ENCODE measurements at regions not wholly inside any gene's neighbourhood (a gene's known extent, or its start where the extent isn't known, plus 50 kb on each side); places are given as distances from the start of the nearest gene placed in this dataset.

DNA sequence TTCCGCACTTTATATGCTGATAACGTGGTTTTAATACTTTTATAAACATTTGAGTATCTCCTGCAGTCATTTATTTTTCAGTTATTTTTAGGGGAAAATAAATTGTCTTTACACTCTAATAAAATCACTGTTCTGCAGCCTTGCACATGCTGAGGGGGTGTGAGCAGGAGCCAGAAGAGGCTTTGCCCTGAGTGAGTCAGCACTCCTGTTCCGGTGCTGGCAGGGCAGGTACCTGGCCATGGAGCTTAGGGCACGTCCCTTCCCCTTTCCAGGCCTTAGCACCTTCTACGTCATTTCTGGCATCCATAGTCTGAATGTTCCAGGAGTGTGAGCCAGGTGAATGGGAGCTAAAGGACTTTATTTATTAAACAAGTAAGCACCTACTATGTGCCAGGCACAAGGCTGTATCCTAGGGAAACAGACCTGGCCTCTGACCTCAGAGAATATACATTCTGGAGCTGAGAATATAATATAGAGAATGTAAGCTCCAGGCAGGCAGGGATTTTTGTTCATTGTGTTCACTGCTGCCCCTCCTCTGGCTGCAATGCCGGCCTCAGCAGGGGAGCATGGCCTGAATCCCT is 402.9 kb downstream of the PTPRU start:
- Histone ChIP-seq H3K4me1 (ENCODE audit: insufficient read depth, low read length, poor library complexity, severe bottlenecking) (no peaks in the 10 kb centered on the region), H3K27me3 (ENCODE audit: insufficient read depth, low read length, poor library complexity, severe bottlenecking) (no peaks in the 10 kb centered on the region), H4K20me1 (ENCODE audit: insufficient read depth, low read length, poor library complexity, severe bottlenecking) (no peaks in the 10 kb centered on the region), H3K4me3 (ENCODE audit: low read length, poor library complexity, severe bottlenecking) (no peak overlapping the region), H3K4me2 (ENCODE audit: low read depth, low read length, poor library complexity, severe bottlenecking) (no peak overlapping the region), H3K9me3 (ENCODE audit: insufficient read depth, low read depth, low read length) (no peaks in the 10 kb centered on the region), H3K9ac (ENCODE audit: low read depth, low read length, poor library complexity, severe bottlenecking) (no peak overlapping the region), H3K9me2 (replicated peaks; ENCODE audit: low read depth, low read length) (no peaks in the 10 kb centered on the region), H3K36me3 (ENCODE audit: insufficient read depth, low read length) (no peaks in the 10 kb centered on the region), H3F3A (ENCODE audit: low read depth) (no peaks in the 10 kb centered on the region), H3K79me2 (ENCODE audit: insufficient read depth, low read length) (no peaks in the 10 kb centered on the region), H2AFZ (ENCODE audit: low read length) (no peak overlapping the region)
- TF ChIP-seq, protein P1, sequence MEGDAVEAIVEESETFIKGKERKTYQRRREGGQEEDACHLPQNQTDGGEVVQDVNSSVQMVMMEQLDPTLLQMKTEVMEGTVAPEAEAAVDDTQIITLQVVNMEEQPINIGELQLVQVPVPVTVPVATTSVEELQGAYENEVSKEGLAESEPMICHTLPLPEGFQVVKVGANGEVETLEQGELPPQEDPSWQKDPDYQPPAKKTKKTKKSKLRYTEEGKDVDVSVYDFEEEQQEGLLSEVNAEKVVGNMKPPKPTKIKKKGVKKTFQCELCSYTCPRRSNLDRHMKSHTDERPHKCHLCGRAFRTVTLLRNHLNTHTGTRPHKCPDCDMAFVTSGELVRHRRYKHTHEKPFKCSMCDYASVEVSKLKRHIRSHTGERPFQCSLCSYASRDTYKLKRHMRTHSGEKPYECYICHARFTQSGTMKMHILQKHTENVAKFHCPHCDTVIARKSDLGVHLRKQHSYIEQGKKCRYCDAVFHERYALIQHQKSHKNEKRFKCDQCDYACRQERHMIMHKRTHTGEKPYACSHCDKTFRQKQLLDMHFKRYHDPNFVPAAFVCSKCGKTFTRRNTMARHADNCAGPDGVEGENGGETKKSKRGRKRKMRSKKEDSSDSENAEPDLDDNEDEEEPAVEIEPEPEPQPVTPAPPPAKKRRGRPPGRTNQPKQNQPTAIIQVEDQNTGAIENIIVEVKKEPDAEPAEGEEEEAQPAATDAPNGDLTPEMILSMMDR (conservative IDR thresholded peaks at IDR 0.05; ENCODE audit: low read length): no peak
- no peak for TF ChIP-seq EZH2phosphoT487 (IDR thresholded peaks at IDR 0.05; ENCODE audit: borderline replicate concordance)

DNA sequence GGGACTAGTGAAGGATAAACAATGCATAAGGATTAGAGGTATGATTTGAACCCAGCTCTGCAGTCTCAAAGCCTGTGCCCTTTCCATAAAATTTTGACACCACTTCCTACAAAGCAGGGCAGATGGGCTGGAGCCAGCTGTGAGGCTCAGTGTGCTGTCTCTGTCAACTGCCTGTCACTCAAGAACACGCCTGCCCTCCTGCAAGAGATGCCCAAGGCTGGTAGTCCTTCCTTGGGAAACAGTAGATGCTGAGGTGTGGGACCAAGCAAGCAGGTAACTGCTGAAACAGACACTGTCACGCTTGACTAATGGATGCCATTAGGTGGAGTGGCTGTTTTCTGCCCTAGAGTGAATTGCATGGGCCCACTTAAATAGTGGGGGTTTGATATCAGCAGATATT is 402.0 kb downstream of the PTPRU start:
- Histone ChIP-seq H3K79me2 (ENCODE audit: insufficient read depth, low read length) (no peaks in the 10 kb centered on the region), H2AFZ (ENCODE audit: low read length) (no peak overlapping the region), H3F3A (ENCODE audit: low read depth) (no peaks in the 10 kb centered on the region), H3K9me3 (ENCODE audit: insufficient read depth, low read depth, low read length) (no peaks in the 10 kb centered on the region; the same call in 1 of the 2 replicates), H3K4me1 (ENCODE audit: insufficient read depth, low read length, poor library complexity, severe bottlenecking) (no peaks in the 10 kb centered on the region), H3K4me3 (ENCODE audit: low read length, poor library complexity, severe bottlenecking) (no peak overlapping the region), H3K9me2 (replicated peaks; ENCODE audit: low read depth, low read length) (no peaks in the 10 kb centered on the region), H4K20me1 (ENCODE audit: insufficient read depth, low read length, poor library complexity, severe bottlenecking) (no peaks in the 10 kb centered on the region), H3K27me3 (ENCODE audit: insufficient read depth, low read length, poor library complexity, severe bottlenecking) (no peaks in the 10 kb centered on the region), H3K36me3 (ENCODE audit: insufficient read depth, low read length) (no peaks in the 10 kb centered on the region), H3K9ac (ENCODE audit: low read depth, low read length, poor library complexity, severe bottlenecking) (no peak overlapping the region), H3K4me2 (ENCODE audit: low read depth, low read length, poor library complexity, severe bottlenecking) (no peak overlapping the region)
- TF ChIP-seq, protein P1 (conservative IDR thresholded peaks at IDR 0.05; ENCODE audit: low read length): no peak
- TF ChIP-seq EZH2phosphoT487 (IDR thresholded peaks at IDR 0.05; ENCODE audit: borderline replicate concordance): no peak

DNA sequence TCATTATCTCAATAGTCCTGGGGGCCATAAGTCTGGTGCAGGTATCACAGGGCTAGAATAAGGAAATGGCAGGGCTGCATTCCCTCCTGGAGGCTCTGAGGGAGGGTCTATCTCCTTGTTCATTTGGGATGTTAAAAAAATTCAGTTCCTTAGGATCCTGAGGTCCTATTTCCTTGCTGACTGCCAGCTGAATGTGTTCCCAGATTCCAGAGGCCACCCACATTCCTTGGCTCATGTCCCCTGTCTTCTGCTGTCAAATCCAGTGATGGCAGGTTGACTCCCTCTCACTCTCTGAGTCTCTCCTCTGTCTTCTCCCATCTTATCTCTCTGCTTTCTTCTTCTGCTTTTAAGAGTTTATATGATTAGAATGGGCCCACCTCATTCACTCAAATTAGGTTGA is 400.6 kb downstream of the PTPRU start:
- Histone ChIP-seq H4K20me1 (ENCODE audit: insufficient read depth, low read length, poor library complexity, severe bottlenecking) (no peaks in the 10 kb centered on the region), H3K27me3 (ENCODE audit: insufficient read depth, low read length, poor library complexity, severe bottlenecking) (no peaks in the 10 kb centered on the region), H3K9me2 (replicated peaks; ENCODE audit: low read depth, low read length) (no peaks in the 10 kb centered on the region), H3K4me3 (ENCODE audit: low read length, poor library complexity, severe bottlenecking) (no peak overlapping the region), H3K4me2 (ENCODE audit: low read depth, low read length, poor library complexity, severe bottlenecking) (no peak overlapping the region), H3K4me1 (ENCODE audit: insufficient read depth, low read length, poor library complexity, severe bottlenecking) (no peaks in the 10 kb centered on the region), H3F3A (ENCODE audit: low read depth) (no peaks in the 10 kb centered on the region), H2AFZ (ENCODE audit: low read length) (no peak overlapping the region), H3K79me2 (ENCODE audit: insufficient read depth, low read length) (no peaks in the 10 kb centered on the region), H3K36me3 (ENCODE audit: insufficient read depth, low read length) (no peaks in the 10 kb centered on the region), H3K9ac (ENCODE audit: low read depth, low read length, poor library complexity, severe bottlenecking) (no peak overlapping the region), H3K9me3 (ENCODE audit: insufficient read depth, low read depth, low read length) (no peaks in the 10 kb centered on the region; the same call in 1 of the 2 replicates)
- TF ChIP-seq, protein P1 (conservative IDR thresholded peaks at IDR 0.05; ENCODE audit: low read length): no peak
- no peak for TF ChIP-seq EZH2phosphoT487 (IDR thresholded peaks at IDR 0.05; ENCODE audit: borderline replicate concordance)
